C4-2B (cell line): ENCODE measurements at regions not wholly inside any gene's neighbourhood (a gene's known extent, or its start where the extent isn't known, plus 50 kb on each side); places are given as distances from the start of the nearest gene placed in this dataset.

Source experiments
- H3K27ac ChIP-seq: fragments of 450-650 bp; 2 replicates; pipeline ENCODE4 v1.5.1; 2017
- CTCF ChIP-seq: fragments of 450-650 bp; conservative IDR thresholded peaks from 2 replicates; pipeline ENCODE4 v1.5.1; 2017; ENCODE audit warnings: mild to moderate bottlenecking
- ZFX ChIP-seq: fragments of 450-650 bp; IDR thresholded peaks from 2 replicates; pipeline ENCODE4 v1.6.1; 2017

GRCh38 chr17:31744511-31744951, 114.5 kb downstream of the COPRS start:
- H3K27ac ChIP-seq: no peak overlapping the region
- TF ChIP-seq CTCF (no peak), ZFX (no peak)

DNA sequence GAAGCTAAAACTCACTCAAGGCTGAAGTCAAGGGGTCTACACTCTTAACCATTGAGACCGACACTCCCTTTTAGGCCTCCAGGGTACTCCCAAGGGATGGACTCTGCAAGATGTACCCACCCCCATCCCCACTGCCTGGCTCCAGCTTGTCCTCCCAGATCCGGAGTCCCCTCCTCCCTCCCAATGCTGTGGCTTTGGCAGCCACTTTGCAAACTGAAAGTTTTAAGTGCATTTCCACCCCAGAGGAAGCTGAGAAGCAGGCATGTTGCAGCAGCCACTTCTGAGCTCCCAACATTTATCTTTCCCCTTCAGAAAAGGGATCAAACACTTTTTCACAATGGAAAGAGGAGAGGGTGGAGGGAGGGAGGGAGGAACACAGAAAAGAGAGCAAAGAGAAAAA, 115.2 kb downstream of the COPRS start:
- no peak for TF ChIP-seq ZFX
- no peak for TF ChIP-seq CTCF
- H3K27ac ChIP-seq: no peak overlapping the region

- TF ChIP-seq ZFX (no peak), CTCF (no peak)
- H3K27ac ChIP-seq: no peak overlapping the region
Observed at GRCh38 chr17:31741371-31741770, 117.7 kb downstream of the COPRS start.

DNA sequence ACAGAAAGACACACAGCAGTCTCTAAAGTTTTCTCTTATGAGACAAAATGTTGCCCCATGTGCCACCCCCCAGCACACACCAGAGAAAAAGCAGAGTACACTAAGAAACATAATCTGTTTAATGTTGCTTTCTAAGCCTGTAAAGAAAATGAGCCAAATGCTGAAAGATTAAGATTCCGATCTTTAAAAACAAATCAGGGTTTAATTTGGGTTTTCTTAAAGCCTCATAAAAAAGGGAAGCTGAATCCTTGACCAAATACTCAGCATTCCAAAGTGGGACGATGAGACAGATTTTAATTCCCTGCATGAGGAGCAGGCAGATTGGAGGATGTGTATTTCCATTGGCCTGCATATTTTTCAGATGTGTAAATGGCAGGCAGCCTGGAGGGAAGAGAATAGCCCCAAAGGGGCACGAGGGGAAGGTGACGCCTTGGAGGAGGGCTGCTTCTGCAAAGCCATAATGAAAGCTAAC, 118.4 kb downstream of the COPRS start:
- H3K27ac ChIP-seq: no peak overlapping the region
- TF ChIP-seq CTCF (no peak), ZFX (no peak)

GRCh38 chr17:31738996-31739699, 119.9 kb downstream of the COPRS start:
- TF ChIP-seq ZFX (no peak), CTCF (no peak)
- H3K27ac ChIP-seq: no peak overlapping the region

DNA sequence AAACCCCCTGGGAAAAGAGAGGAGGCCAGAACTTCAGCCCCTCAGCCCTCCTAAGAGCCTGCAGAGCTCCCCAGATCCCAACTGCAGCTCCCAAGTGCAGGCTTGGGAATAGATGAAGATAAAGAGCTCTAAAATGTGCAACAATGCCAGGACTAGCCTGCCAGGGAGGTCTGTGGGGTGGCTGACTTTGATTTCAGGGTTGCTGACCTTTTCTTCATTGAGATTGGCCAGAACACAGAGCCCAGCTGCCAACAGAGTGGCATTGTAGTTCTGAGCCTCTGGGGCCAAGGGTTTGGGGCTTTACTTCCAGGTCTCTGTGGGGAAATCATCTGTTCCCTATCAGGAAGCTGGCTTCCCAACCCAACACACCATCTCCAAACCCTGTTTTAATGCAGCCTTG, 120.6 kb downstream of the COPRS start:
- TF ChIP-seq ZFX: no peak
- TF ChIP-seq CTCF: peak; percentile 38
- peak overlapping the region; percentile 28; the same call in 1 of the 2 replicates for H3K27ac ChIP-seq

DNA sequence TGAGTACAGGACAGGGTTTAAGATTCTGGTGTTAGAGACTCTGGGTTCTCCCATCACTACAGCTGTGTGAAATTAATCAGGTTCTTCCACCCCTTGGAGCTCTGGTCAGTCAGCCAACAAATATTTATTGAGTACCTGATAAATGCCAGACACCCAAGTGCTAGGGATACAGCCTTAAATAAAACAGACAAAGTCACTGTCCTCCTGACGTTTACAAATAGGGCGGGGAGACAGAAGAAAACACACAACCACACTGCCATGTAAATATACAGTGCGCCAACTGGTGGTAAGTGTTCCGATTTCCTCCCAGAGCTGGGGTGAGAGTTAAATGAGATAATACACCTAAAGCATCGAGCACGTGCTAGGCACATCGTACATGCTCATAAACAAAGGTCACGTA, 121.0 kb downstream of the COPRS start:
- peak overlapping the region; percentile 28; the same call in 1 of the 2 replicates for H3K27ac ChIP-seq
- TF ChIP-seq ZFX (no peak), CTCF (peak; percentile 70)
